Neural progenitor cell (in vitro differentiated cells): ENCODE measurements at regions not wholly inside any gene's neighbourhood (a gene's known extent, or its start where the extent isn't known, plus 50 kb on each side); places are given as distances from the start of the nearest gene placed in this dataset.

ENCODE experiments used
- DNase-seq: peaks from one replicate; pipeline ENCODE4 v3.0.0-alpha.2; 2016; ENCODE audit warnings: low spot score
- H2AFZ ChIP-seq: fragments of 200-600 bp; sonication (generic); replicated peaks from 2 replicates; pipeline ENCODE4 v1.6.1; 2016; ENCODE audit warnings: antibody characterized with exemption
- H3F3A ChIP-seq: fragments of 200-600 bp; sonication (generic); 2 replicates; pipeline ENCODE4 v1.6.1; 2016; ENCODE audit warnings: antibody characterized with exemption, low read depth
- H3K27ac ChIP-seq: fragments of 200-600 bp; sonication (generic); 2 replicates; pipeline ENCODE4 v1.5.1; 2016; ENCODE audit warnings: mild to moderate bottlenecking
- H3K27me3 ChIP-seq: fragments of 200-600 bp; sonication (generic); 2 replicates; pipeline ENCODE4 v1.6.1; 2016; ENCODE audit warnings: mild to moderate bottlenecking, moderate library complexity
- H3K36me3 ChIP-seq: fragments of 200-600 bp; sonication (generic); 2 replicates; pipeline ENCODE4 v1.5.1; 2016
- H3K4me1 ChIP-seq: fragments of 200-600 bp; sonication (generic); 2 replicates; pipeline ENCODE4 v1.6.1; 2016; ENCODE audit warnings: mixed run types
- H3K4me2 ChIP-seq: fragments of 200-600 bp; sonication (generic); 2 replicates; pipeline ENCODE4 v1.6.1; 2016
- H3K4me3 ChIP-seq: fragments of 200-600 bp; sonication (generic); 2 replicates; pipeline ENCODE4 v1.5.1; 2016
- H3K79me2 ChIP-seq: fragments of 200-600 bp; sonication (generic); 2 replicates; pipeline ENCODE4 v1.6.1; 2016; ENCODE audit warnings: low read depth
- H3K9ac ChIP-seq: fragments of 200-600 bp; sonication (generic); 2 replicates; pipeline ENCODE4 v1.6.1; 2016
- H3K9me3 ChIP-seq: fragments of 200-600 bp; sonication (generic); 2 replicates; pipeline ENCODE4 v1.5.1; 2016; ENCODE audit warnings: low read depth
- H4K20me1 ChIP-seq: fragments of 200-600 bp; sonication (generic); 2 replicates; pipeline ENCODE4 v1.6.1; 2016; ENCODE audit warnings: low read depth
- H3K27ac Mint-ChIP-seq: 3 replicates; pipeline ENCODE4 v1.8.0; 2021; ENCODE audit warnings: mixed read lengths
- H3K27me3 Mint-ChIP-seq: 2 replicates; pipeline ENCODE4 v1.8.0; 2022; ENCODE audit warnings: low read depth, mild to moderate bottlenecking, inconsistent platforms, moderate library complexity, mixed read lengths; ENCODE audit not compliant: insufficient read depth
- H3K36me3 Mint-ChIP-seq: 3 replicates; pipeline ENCODE4 v1.8.0; 2021; ENCODE audit warnings: mixed read lengths
- H3K4me1 Mint-ChIP-seq: 3 replicates; pipeline ENCODE4 v1.8.0; 2021; ENCODE audit warnings: mixed read lengths
- H3K4me3 Mint-ChIP-seq: 3 replicates; pipeline ENCODE4 v1.8.0; 2021; ENCODE audit warnings: mild to moderate bottlenecking, moderate library complexity, mixed read lengths
- H3K9me3 Mint-ChIP-seq: 3 replicates; pipeline ENCODE4 v1.8.0; 2020; ENCODE audit warnings: mixed read lengths
- EZH2 ChIP-seq: fragments of 200-600 bp; sonication (generic); IDR thresholded peaks from 2 replicates; pipeline ENCODE4 v1.6.1; 2017; ENCODE audit warnings: antibody characterized with exemption, mild to moderate bottlenecking, moderate library complexity
- EZH2phosphoT487 ChIP-seq: fragments of 200-600 bp; sonication (generic); IDR thresholded peaks from 2 replicates; pipeline ENCODE4 v1.6.1; 2017; ENCODE audit warnings: antibody characterized with exemption
- TF ChIP-seq, protein P1 (sequence below): fragments of 200-600 bp; sonication (generic); IDR thresholded peaks from 2 replicates; pipeline ENCODE4 v1.5.1; 2017; ENCODE audit warnings: antibody characterized with exemption, mild to moderate bottlenecking

- Histone ChIP-seq H4K20me1 (no peaks in the 10 kb centered on the region), H3K9ac (no peak overlapping the region), H2AFZ (no peak overlapping the region), H3K4me3 (no peak overlapping the region), H3K79me2 (no peaks in the 10 kb centered on the region), H3F3A (peaks cover 3% of the 10 kb centered on the region), H3K27ac (no peak overlapping the region), H3K36me3 (no peaks in the 10 kb centered on the region), H3K4me1 (peaks cover 12% of the 10 kb centered on the region), H3K27me3 (no peaks in the 10 kb centered on the region), H3K4me2 (no peak overlapping the region), H3K9me3 (no peaks in the 10 kb centered on the region)
- peaks cover 10% of the 10 kb centered on the region for H3K4me1 Mint-ChIP-seq
- H3K9me3 Mint-ChIP-seq: peaks cover 10% of the 10 kb centered on the region
- DNase-seq: no peak
- H3K27me3 Mint-ChIP-seq: no peaks in the 10 kb centered on the region
- H3K4me3 Mint-ChIP-seq: no peak overlapping the region
- no peak overlapping the region for H3K27ac Mint-ChIP-seq
- H3K36me3 Mint-ChIP-seq: peaks cover 1% of the 10 kb centered on the region
- TF ChIP-seq, protein P1, sequence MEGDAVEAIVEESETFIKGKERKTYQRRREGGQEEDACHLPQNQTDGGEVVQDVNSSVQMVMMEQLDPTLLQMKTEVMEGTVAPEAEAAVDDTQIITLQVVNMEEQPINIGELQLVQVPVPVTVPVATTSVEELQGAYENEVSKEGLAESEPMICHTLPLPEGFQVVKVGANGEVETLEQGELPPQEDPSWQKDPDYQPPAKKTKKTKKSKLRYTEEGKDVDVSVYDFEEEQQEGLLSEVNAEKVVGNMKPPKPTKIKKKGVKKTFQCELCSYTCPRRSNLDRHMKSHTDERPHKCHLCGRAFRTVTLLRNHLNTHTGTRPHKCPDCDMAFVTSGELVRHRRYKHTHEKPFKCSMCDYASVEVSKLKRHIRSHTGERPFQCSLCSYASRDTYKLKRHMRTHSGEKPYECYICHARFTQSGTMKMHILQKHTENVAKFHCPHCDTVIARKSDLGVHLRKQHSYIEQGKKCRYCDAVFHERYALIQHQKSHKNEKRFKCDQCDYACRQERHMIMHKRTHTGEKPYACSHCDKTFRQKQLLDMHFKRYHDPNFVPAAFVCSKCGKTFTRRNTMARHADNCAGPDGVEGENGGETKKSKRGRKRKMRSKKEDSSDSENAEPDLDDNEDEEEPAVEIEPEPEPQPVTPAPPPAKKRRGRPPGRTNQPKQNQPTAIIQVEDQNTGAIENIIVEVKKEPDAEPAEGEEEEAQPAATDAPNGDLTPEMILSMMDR: no peak
- TF ChIP-seq EZH2 (no peak), EZH2phosphoT487 (no peak)
Observed at GRCh38 chr2:175540421-175540820, 358.9 kb upstream of the ATP5MC3 start.

DNA sequence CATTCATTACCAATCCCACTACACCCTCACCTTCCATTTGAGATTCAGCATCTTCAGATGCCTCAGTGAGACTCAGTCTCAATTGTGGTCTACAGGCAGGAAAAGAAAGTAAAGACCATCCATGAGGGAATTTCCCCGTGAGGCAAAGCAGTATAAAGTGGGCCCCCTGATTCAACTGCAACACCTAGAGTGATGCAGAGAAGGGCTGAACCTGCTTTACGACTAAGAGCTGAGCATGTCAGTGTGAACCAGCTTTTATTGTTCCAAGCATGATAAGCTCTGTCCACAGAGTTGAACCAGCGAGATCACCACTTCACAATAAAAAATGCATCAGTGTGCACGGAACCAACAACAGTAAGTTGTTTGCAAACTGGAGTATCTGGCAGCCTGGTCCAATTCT, 357.6 kb upstream of the ATP5MC3 start:
- peaks cover 12% of the 10 kb centered on the region for H3K4me1 Mint-ChIP-seq
- H3F3A ChIP-seq: peaks cover 3% of the 10 kb centered on the region

DNA sequence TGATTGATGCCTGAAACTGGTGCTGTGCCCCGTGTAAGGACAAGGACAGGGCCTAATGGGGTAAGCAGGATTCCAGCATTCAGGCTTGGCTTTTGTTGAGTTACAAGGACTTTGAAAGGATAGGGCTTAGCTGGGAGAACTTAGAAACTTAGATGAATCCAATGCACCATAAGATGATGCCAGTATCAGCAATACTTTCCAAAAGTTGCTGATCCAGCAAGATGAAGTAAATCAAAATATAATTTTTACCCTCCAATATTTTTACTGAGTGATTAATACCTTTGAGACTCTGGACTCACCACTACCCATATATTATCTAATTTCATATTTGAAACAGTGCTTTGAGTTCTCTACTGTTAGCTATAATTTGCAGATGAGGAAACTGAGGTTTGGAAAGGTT, 354.5 kb upstream of the ATP5MC3 start:
- Mint-ChIP-seq H3K27me3 (no peaks in the 10 kb centered on the region), H3K36me3 (peaks cover 2% of the 10 kb centered on the region), H3K27ac (peak overlapping the region; percentile 32), H3K4me3 (no peak overlapping the region), H3K9me3 (peaks cover 4% of the 10 kb centered on the region), H3K4me1 (peaks cover 12% of the 10 kb centered on the region)
- no peak overlapping the region for H2AFZ ChIP-seq
- no peak overlapping the region for H3K4me2 ChIP-seq
- H4K20me1 ChIP-seq: no peaks in the 10 kb centered on the region
- H3K4me1 ChIP-seq: peaks cover 12% of the 10 kb centered on the region
- peaks cover 3% of the 10 kb centered on the region for H3F3A ChIP-seq
- no peaks in the 10 kb centered on the region for H3K27me3 ChIP-seq
- H3K79me2 ChIP-seq: no peaks in the 10 kb centered on the region
- no peak overlapping the region for H3K4me3 ChIP-seq
- peaks cover 4% of the 10 kb centered on the region for H3K9me3 ChIP-seq
- no peaks in the 10 kb centered on the region for H3K36me3 ChIP-seq
- H3K9ac ChIP-seq: no peak overlapping the region
- H3K27ac ChIP-seq: no peak overlapping the region
- peak; percentile 30 for DNase-seq
- TF ChIP-seq EZH2 (no peak), EZH2phosphoT487 (no peak)
- TF ChIP-seq, protein P1: no peak

More for the DNA sequence above, 357.6 kb upstream of the ATP5MC3 start:
- Histone ChIP-seq H3K36me3 (no peaks in the 10 kb centered on the region), H3K4me2 (no peak overlapping the region), H3K9ac (no peak overlapping the region), H3K9me3 (no peaks in the 10 kb centered on the region), H3K79me2 (no peaks in the 10 kb centered on the region), H3K4me3 (no peak overlapping the region), H3K27me3 (no peaks in the 10 kb centered on the region), H3K4me1 (peaks cover 12% of the 10 kb centered on the region), H4K20me1 (no peaks in the 10 kb centered on the region), H3K27ac (no peak overlapping the region), H2AFZ (no peak overlapping the region)
- Mint-ChIP-seq H3K9me3 (peaks cover 11% of the 10 kb centered on the region), H3K4me3 (no peak overlapping the region), H3K36me3 (peaks cover 2% of the 10 kb centered on the region), H3K27me3 (no peaks in the 10 kb centered on the region), H3K27ac (no peak overlapping the region)
- no peak for TF ChIP-seq EZH2phosphoT487
- TF ChIP-seq EZH2: no peak
- TF ChIP-seq, protein P1: no peak
- no peak for DNase-seq

- Mint-ChIP-seq H3K4me1 (peaks cover 12% of the 10 kb centered on the region), H3K9me3 (peaks cover 4% of the 10 kb centered on the region), H3K36me3 (peaks cover 2% of the 10 kb centered on the region), H3K27me3 (no peaks in the 10 kb centered on the region), H3K27ac (peak overlapping the region; percentile 91), H3K4me3 (no peak overlapping the region)
- H3K27ac ChIP-seq: no peak overlapping the region
- no peaks in the 10 kb centered on the region for H3K27me3 ChIP-seq
- no peak for DNase-seq
- no peak overlapping the region for H3K9ac ChIP-seq
- no peaks in the 10 kb centered on the region for H3K79me2 ChIP-seq
- no peak overlapping the region for H3K4me3 ChIP-seq
- peaks cover 7% of the 10 kb centered on the region for H3K9me3 ChIP-seq
- H4K20me1 ChIP-seq: no peaks in the 10 kb centered on the region
- H2AFZ ChIP-seq: no peak overlapping the region
- TF ChIP-seq EZH2 (no peak), EZH2phosphoT487 (no peak)
- TF ChIP-seq, protein P1: no peak
- no peaks in the 10 kb centered on the region for H3K36me3 ChIP-seq
- peaks cover 3% of the 10 kb centered on the region for H3F3A ChIP-seq
- H3K4me1 ChIP-seq: peaks cover 12% of the 10 kb centered on the region
- H3K4me2 ChIP-seq: no peak overlapping the region
Observed at GRCh38 chr2:175535631-175536030, 354.1 kb upstream of the ATP5MC3 start.
